K562 (cell line): ENCODE measurements at regions not wholly inside any gene's neighbourhood (a gene's known extent, or its start where the extent isn't known, plus 50 kb on each side); places are given as distances from the start of the nearest gene placed in this dataset.

Experiments used
- ATAC-seq: fragments of 200-7000 bp; cut with Tn5 transposase; 3 replicates; pipeline ENCODE4 v1.9.1; 2020; ENCODE audit warnings: moderate library complexity
- BruUV-seq: library from RNA; stranded (reverse); fragments of 400-500 nt; replicated peaks from 2 replicates; lab custom pipeline; 2021; lab: Mats Ljungman, UMichigan
- CTCF ChIA-PET: fragments of 300-600 bp; formaldehyde crosslinking; extraction: SDS; loops from one replicate; lab custom pipeline; 2021; ENCODE audit warnings: low intra/inter-chr PET ratio; lab: Yijun Ruan, JAX
- POLR2A ChIA-PET: fragments of 300-600, 350-650 bp; sonication (Branson Sonifier 250); formaldehyde crosslinking; extraction: SDS; loops from one replicate; lab custom pipeline; 2021; ENCODE audit warnings: antibody characterized with exemption, inconsistent platforms; lab: Yijun Ruan, JAX
- DNase-seq, 4 experiments: peaks; one replicate each; pipeline versions ENCODE4 v3.0.0 to v3.0.0-alpha.2; 2011 to 2018; ENCODE audit warnings: low spot score in 3 of 4, mixed read lengths in 3 of 4; ENCODE audit errors: extremely low read depth in 1 of 4
- FAIRE-seq: peaks from 2 replicates; lab custom pipeline; 2011; peaks lifted over from hg19 to GRCh38; lab: Jason Lieb, UNC
- H2AFZ ChIP-seq: 2 replicates; pipeline ENCODE4 v1.6.0; 2011; ENCODE audit warnings: low read depth, low read length, control low read depth, inconsistent platforms
- H3K27ac ChIP-seq: fragments of 200-600 bp; 3 replicates; pipeline ENCODE4 v1.8.0; 2011; ENCODE audit warnings: low read depth, mild to moderate bottlenecking, control low read depth, inconsistent platforms, low read length, moderate library complexity, mixed read lengths; ENCODE audit errors: extremely low read depth
- H3K27me3 ChIP-seq, 2 experiments: fragments of 300-600 bp in 1 of 2; 2 replicates in 1 of 2; 3 replicates in 1 of 2; pipeline versions ENCODE4 v1.6.0 to v1.8.0; 2011; ENCODE audit warnings: inconsistent platforms in 2 of 2, low read length in 2 of 2, mild to moderate bottlenecking in 1 of 2, mixed read lengths in 1 of 2, moderate library complexity in 1 of 2; ENCODE audit not compliant: control insufficient read depth in 2 of 2, insufficient read depth in 2 of 2
- H3K36me3 ChIP-seq: fragments of 300-600 bp; 3 replicates; pipeline ENCODE4 v1.8.0; 2011; ENCODE audit warnings: mild to moderate bottlenecking, low read length, inconsistent platforms; ENCODE audit not compliant: control insufficient read depth, insufficient read depth
- H3K4me1 ChIP-seq, 2 experiments: fragments of 200-600 bp in 1 of 2; replicated peaks in 1 of 2; 2 replicates in 1 of 2; 3 replicates in 1 of 2; pipeline versions ENCODE4 v1.5.1 to v1.8.0; 2011; ENCODE audit warnings: inconsistent platforms in 2 of 2, low read length in 2 of 2, mild to moderate bottlenecking in 1 of 2, mixed read lengths in 1 of 2, moderate library complexity in 1 of 2; ENCODE audit not compliant: control insufficient read depth in 2 of 2, insufficient read depth in 2 of 2
- H3K4me2 ChIP-seq: 2 replicates; pipeline ENCODE4 v1.6.1; 2011; ENCODE audit warnings: low read length, control low read depth, inconsistent platforms, mixed read lengths; ENCODE audit not compliant: insufficient read depth
- H3K4me3 ChIP-seq: fragments of 200-600 bp; sonication (generic), shearing (Covaris generic); 2 replicates; pipeline ENCODE4 v1.5.1; 2016; ENCODE audit warnings: control low read depth, inconsistent platforms
- H3K79me2 ChIP-seq: fragments of 200-600 bp; 3 replicates; pipeline ENCODE4 v1.8.0; 2011; ENCODE audit warnings: low read length, inconsistent platforms; ENCODE audit not compliant: control insufficient read depth, insufficient read depth
- H3K9ac ChIP-seq, 2 experiments: 2 replicates each; pipeline versions ENCODE4 v1.6.0 to v1.6.1; 2011; ENCODE audit warnings: low read depth in 2 of 2, low read length in 2 of 2, control low read depth in 1 of 2, inconsistent platforms in 1 of 2, mild to moderate bottlenecking in 1 of 2, mixed read lengths in 1 of 2; ENCODE audit not compliant: insufficient read depth in 1 of 2
- H3K9me1 ChIP-seq: one replicate; pipeline ENCODE4 v1.6.0; 2011; ENCODE audit warnings: inconsistent platforms, mild to moderate bottlenecking, low read length, moderate library complexity; ENCODE audit not compliant: control insufficient read depth, insufficient read depth
- H3K9me3 ChIP-seq: replicated peaks from 2 replicates; pipeline ENCODE4 v1.5.1; 2011; ENCODE audit warnings: low read depth, low read length, inconsistent platforms; ENCODE audit not compliant: control insufficient read depth, insufficient read depth
- H4K20me1 ChIP-seq: replicated peaks from 2 replicates; pipeline ENCODE4 v1.6.1; 2011; ENCODE audit warnings: low read length, inconsistent platforms, mixed read lengths; ENCODE audit not compliant: control insufficient read depth, insufficient read depth
- ATF4 ChIP-seq: fragments of 450-650 bp; formaldehyde crosslinking; IDR thresholded peaks from 2 replicates; pipeline ENCODE4 v1.4.0; 2022; ENCODE audit warnings: mild to moderate bottlenecking, moderate library complexity
- BCLAF1 ChIP-seq, 2 experiments: fragments of 450-650 bp in 1 of 2; IDR thresholded peaks; 2 replicates each; pipeline ENCODE4 v1.6.1; 2011 to 2017; ENCODE audit warnings: low read depth in 2 of 2, antibody characterized with exemption in 1 of 2, borderline replicate concordance in 1 of 2, low read length in 1 of 2, mild to moderate bottlenecking in 1 of 2, mixed read lengths in 1 of 2; ENCODE audit not compliant: control insufficient read depth in 1 of 2
- BRF1 ChIP-seq: IDR thresholded peaks from 3 replicates; pipeline ENCODE4 v1.6.1; 2011; ENCODE audit warnings: borderline replicate concordance, mild to moderate bottlenecking; ENCODE audit not compliant: insufficient read length; ENCODE audit errors: extremely low read depth
- CHD2 ChIP-seq: IDR thresholded peaks from 2 replicates; pipeline ENCODE4 v1.6.1; 2011; ENCODE audit warnings: low read depth, low read length
- CREM ChIP-seq: IDR thresholded peaks from 2 replicates; pipeline ENCODE4 v1.6.1; 2014; ENCODE audit warnings: antibody characterized with exemption, low read depth
- PATZ1 ChIP-seq: fragments of 250-450 bp; sonication (Bioruptor Pico); IDR thresholded peaks from 2 replicates; pipeline ENCODE4 v1.5.0; 2020; ENCODE audit warnings: mild to moderate bottlenecking, borderline replicate concordance
- PYGO2 ChIP-seq: fragments of 450-650 bp; IDR thresholded peaks from 2 replicates; pipeline ENCODE4 v1.6.1; 2016; ENCODE audit warnings: mild to moderate bottlenecking, missing genetic modification characterization, moderate library complexity, missing compliant biosample characterization
- TEAD4 ChIP-seq, 2 experiments: sonication (generic) in 1 of 2; formaldehyde crosslinking in 1 of 2; IDR thresholded peaks; 2 replicates each; pipeline versions ENCODE4 v1.6.1 to v1.8.0; 2012 to 2022; ENCODE audit warnings: borderline replicate concordance in 1 of 2, inconsistent platforms in 1 of 2, low read length in 1 of 2, mild to moderate bottlenecking in 1 of 2, missing genetic modification reagents in 1 of 2
- UBTF ChIP-seq, 2 experiments: IDR thresholded peaks; 2 replicates each; pipeline ENCODE4 v1.6.1; 2012; ENCODE audit warnings: improper control_type of control experiment in 2 of 2, low read depth in 2 of 2, low read length in 2 of 2, borderline replicate concordance in 1 of 2
- XRCC4 ChIP-seq: IDR thresholded peaks from one replicate; pipeline ENCODE4 v1.6.1; 2011; ENCODE audit not compliant: insufficient read depth, insufficient read length; ENCODE audit errors: extremely low read depth
- ZKSCAN8 ChIP-seq: fragments of 200-800 bp; sonication (Bioruptor generic); IDR thresholded peaks from 2 replicates; pipeline ENCODE4 v1.6.1; 2016; ENCODE audit warnings: missing genetic modification characterization, missing compliant biosample characterization
- ZNF212 ChIP-seq: fragments of 450-650 bp; formaldehyde crosslinking; IDR thresholded peaks from 2 replicates; pipeline ENCODE4 v1.4.0; 2020; ENCODE audit warnings: mild to moderate bottlenecking
- ZNF408 ChIP-seq: fragments of 250-450 bp; sonication (Bioruptor Pico); IDR thresholded peaks from 2 replicates; pipeline ENCODE4 v1.4.0; 2020; ENCODE audit warnings: low read depth, mild to moderate bottlenecking, moderate library complexity
- WGBS: fragments of 100-300 bp; shearing (Covaris generic); methylation state at CpG from one replicate; pipeline ENCODE4 v1.1.6; 2016; ENCODE audit warnings: low coverage, mixed read lengths; ENCODE audit not compliant: insufficient coverage; ENCODE audit errors: missing lambda C conversion rate; 5-methylcytosine and 5-hydroxymethylcytosine counted together
- in situ Hi-C: fragments of 300-500 bp; cut with MboI; formaldehyde crosslinking; loops from 4 replicates; pipeline ENCODE4 v1.15.0; 2018; ENCODE audit warnings: inconsistent platforms, mixed read lengths
- intact Hi-C: fragments of 100-400 bp; cut with micrococcal nuclease; formaldehyde crosslinking; loops from 2 replicates; pipeline ENCODE4 v1.14.2; 2022

GRCh38 chr4:186984105-186984644, 260.5 kb upstream of the FAT1 start:
- no peak overlapping the region for H3K27ac ChIP-seq
- BruUV-seq = no TSS peak
- no peak for FAIRE-seq
- H3K79me2 ChIP-seq = no peaks in the 10 kb centered on the region
- POLR2A ChIA-PET = no interaction called here
- H3K4me2 ChIP-seq = no peak overlapping the region
- H4K20me1 ChIP-seq = no peaks in the 10 kb centered on the region
- ATAC-seq = no peak
- intact Hi-C loops (no loop called here), in situ Hi-C loops (no loop called here)
- DNase-seq = no peak
- no peak overlapping the region for H2AFZ ChIP-seq
- under 1% methylated on average over 7 of the region's 7 CpGs for WGBS
- CTCF ChIA-PET = no interaction called here
- H3K36me3 ChIP-seq = no peaks in the 10 kb centered on the region
- no peaks in the 10 kb centered on the region; a peak in 1 of 5 replicates for H3K27me3 ChIP-seq
- no peak overlapping the region for H3K4me3 ChIP-seq
- no peaks in the 10 kb centered on the region for H3K9me3 ChIP-seq
- no peak overlapping the region for H3K9ac ChIP-seq
- no peaks in the 10 kb centered on the region for H3K4me1 ChIP-seq
- H3K9me1 ChIP-seq = no peaks in the 10 kb centered on the region
- TF ChIP-seq ZKSCAN8 (no peak), PYGO2 (no peak), UBTF (IDR thresholded peaks at IDR 0.05; ENCODE audit: borderline replicate concordance in 1 of 2, low read depth in 2 of 2, low read length in 2 of 2) (no peak), XRCC4 (no peak), CREM (no peak), BRF1 (no peak), PATZ1 (CRISPR knock-in tag) (no peak), ZNF212 (CRISPR knock-in tag) (no peak), ATF4 (CRISPR knock-in tag) (no peak), BCLAF1 (IDR thresholded peaks at IDR 0.05; ENCODE audit: borderline replicate concordance in 1 of 2, control insufficient read depth in 1 of 2, low read depth in 2 of 2, low read length in 1 of 2) (no peak), TEAD4 (IDR thresholded peaks at IDR 0.05; ENCODE audit: low read length) (no peak), TEAD4 (CRISPR knock-in tag; IDR thresholded peaks at IDR 0.05; ENCODE audit: borderline replicate concordance) (no peak), ZNF408 (CRISPR knock-in tag) (no peak), CHD2 (no peak)
